IMR-90 (cell line): ENCODE measurements at regions not wholly inside any gene's neighbourhood (a gene's known extent, or its start where the extent isn't known, plus 50 kb on each side); places are given as distances from the start of the nearest gene placed in this dataset.

Source experiments
- ATAC-seq: fragments of 200-7000 bp; cut with Tn5 transposase; 2 replicates; pipeline ENCODE4 v1.9.1; 2020; ENCODE audit warnings: low read depth, mild to moderate bottlenecking, moderate library complexity
- BruUV-seq: library from RNA; stranded (reverse); fragments of 400-500 nt; replicated peaks from 2 replicates; lab custom pipeline; 2021; lab: Mats Ljungman, UMichigan
- CTCF ChIA-PET: fragments of 300-600 bp; formaldehyde crosslinking; extraction: SDS; loops from one replicate; lab custom pipeline; 2021; ENCODE audit warnings: antibody characterized with exemption; lab: Yijun Ruan, JAX
- POLR2A ChIA-PET: fragments of 300-600 bp; sonication (Branson Sonifier 250); formaldehyde crosslinking; loops from one replicate; lab custom pipeline; 2022; ENCODE audit warnings: antibody characterized with exemption; ENCODE audit not compliant: unreplicated experiment; lab: Charles Lee
- DNase-seq: peaks from one replicate; pipeline ENCODE4 v3.0.0; 2013
- H2AFZ ChIP-seq: replicated peaks from 2 replicates; pipeline ENCODE3; 2013; ENCODE audit warnings: low read length, mild to moderate bottlenecking; ENCODE audit not compliant: poor library complexity
- H2AK5ac ChIP-seq: 2 replicates; pipeline ENCODE4 v1.6.1; 2013; ENCODE audit warnings: low read depth, low read length, inconsistent platforms
- H2AK9ac ChIP-seq: replicated peaks from 2 replicates; pipeline ENCODE3; 2013; ENCODE audit warnings: mild to moderate bottlenecking, low read depth, low read length, moderate library complexity; ENCODE audit not compliant: poor library complexity
- H2BK120ac ChIP-seq: 2 replicates; pipeline ENCODE4 v1.6.1; 2013; ENCODE audit warnings: low read depth, low read length, inconsistent platforms
- H2BK15ac ChIP-seq: 3 replicates; pipeline ENCODE4 v1.6.1; 2013; ENCODE audit warnings: low read depth, low read length, inconsistent platforms
- H2BK20ac ChIP-seq: 2 replicates; pipeline ENCODE4 v1.6.1; 2013; ENCODE audit warnings: low read depth, mild to moderate bottlenecking, inconsistent platforms, low read length, moderate library complexity
- H2BK5ac ChIP-seq: 2 replicates; pipeline ENCODE4 v1.6.1; 2013; ENCODE audit warnings: mild to moderate bottlenecking, low read depth, low read length, inconsistent platforms; ENCODE audit not compliant: poor library complexity, severe bottlenecking
- H3K14ac ChIP-seq: replicated peaks from 2 replicates; pipeline ENCODE4 v1.6.1; 2013; ENCODE audit warnings: low read depth, low read length, inconsistent platforms
- H3K18ac ChIP-seq: 2 replicates; pipeline ENCODE4 v1.6.1; 2013; ENCODE audit warnings: low read depth, low read length, control low read depth
- H3K23ac ChIP-seq: 2 replicates; pipeline ENCODE4 v1.6.1; 2013; ENCODE audit warnings: low read depth, low read length, inconsistent platforms
- H3K27ac ChIP-seq: 2 replicates; pipeline ENCODE4 v1.5.1; 2013; ENCODE audit warnings: mild to moderate bottlenecking, control low read depth, low read length; ENCODE audit not compliant: insufficient read depth
- H3K27me3 ChIP-seq: 2 replicates; pipeline ENCODE4 v1.6.1; 2013; ENCODE audit warnings: low read length; ENCODE audit not compliant: control insufficient read depth, insufficient read depth
- H3K36me3 ChIP-seq: 2 replicates; pipeline ENCODE4 v1.6.1; 2013; ENCODE audit warnings: low read length, mixed read lengths; ENCODE audit not compliant: control insufficient read depth, insufficient read depth
- H3K4ac ChIP-seq: 2 replicates; pipeline ENCODE4 v1.6.1; 2013; ENCODE audit warnings: low read depth, low read length, inconsistent platforms
- H3K4me1 ChIP-seq: 2 replicates; pipeline ENCODE4 v1.6.1; 2013; ENCODE audit warnings: low read length, mixed read lengths; ENCODE audit not compliant: control insufficient read depth, insufficient read depth
- H3K4me2 ChIP-seq: 2 replicates; pipeline ENCODE4 v1.6.1; 2013; ENCODE audit warnings: low read depth, mild to moderate bottlenecking, control low read depth, low read length, moderate library complexity
- H3K4me3 ChIP-seq: 2 replicates; pipeline ENCODE4 v1.5.1; 2013; ENCODE audit warnings: low read depth, mild to moderate bottlenecking, control low read depth, low read length, moderate library complexity; ENCODE audit not compliant: insufficient read depth
- H3K56ac ChIP-seq: 2 replicates; pipeline ENCODE4 v1.6.1; 2013; ENCODE audit warnings: low read length, inconsistent platforms; ENCODE audit not compliant: insufficient read depth; ENCODE audit errors: extremely low read depth
- H3K79me1 ChIP-seq, 2 experiments: 2 replicates each; pipeline ENCODE4 v1.6.1; 2013; ENCODE audit warnings: low read length in 2 of 2, inconsistent platforms in 1 of 2, low read depth in 1 of 2
- H3K9ac ChIP-seq: 2 replicates; pipeline ENCODE4 v1.6.1; 2013; ENCODE audit warnings: low read depth, low read length, control low read depth
- H3K9me1 ChIP-seq: 2 replicates; pipeline ENCODE4 v1.6.1; 2013; ENCODE audit warnings: low read length, inconsistent platforms; ENCODE audit not compliant: insufficient read depth
- H3K9me3 ChIP-seq: 2 replicates; pipeline ENCODE4 v1.6.1; 2013; ENCODE audit warnings: low read length; ENCODE audit not compliant: control insufficient read depth, insufficient read depth
- H4K20me1 ChIP-seq: 2 replicates; pipeline ENCODE4 v1.6.1; 2013; ENCODE audit warnings: low read length, inconsistent platforms; ENCODE audit not compliant: insufficient read depth
- H4K5ac ChIP-seq: 2 replicates; pipeline ENCODE4 v1.6.1; 2013; ENCODE audit warnings: mild to moderate bottlenecking, low read depth, low read length, control low read depth
- H4K8ac ChIP-seq, 2 experiments: 2 replicates each; pipeline ENCODE4 v1.6.1; 2013; ENCODE audit warnings: low read depth in 2 of 2, low read length in 2 of 2, control low read depth in 1 of 2, inconsistent platforms in 1 of 2
- H4K91ac ChIP-seq: 2 replicates; pipeline ENCODE4 v1.6.1; 2013; ENCODE audit warnings: low read depth, low read length, inconsistent platforms; ENCODE audit not compliant: insufficient read depth
- BHLHE40 ChIP-seq: fragments of 150-350 bp; IDR thresholded peaks from 2 replicates; pipeline ENCODE4 v1.6.1; 2016; ENCODE audit warnings: mild to moderate bottlenecking, low read depth, low read length
- CHD1 ChIP-seq: IDR thresholded peaks from 2 replicates; pipeline ENCODE4 v1.6.1; 2012; ENCODE audit warnings: low read depth, low read length, improper control_type of control experiment
- CTCF ChIP-seq: conservative IDR thresholded peaks from 2 replicates; pipeline ENCODE4 v1.5.1; 2012; ENCODE audit warnings: mild to moderate bottlenecking, low read depth, low read length, improper control_type of control experiment
- ELK1 ChIP-seq: fragments of 150-350 bp; IDR thresholded peaks from 2 replicates; pipeline ENCODE4 v1.6.1; 2016; ENCODE audit warnings: low read depth, mild to moderate bottlenecking, low read length, moderate library complexity, borderline replicate concordance
- FOS ChIP-seq: fragments of 150-350 bp; IDR thresholded peaks from 2 replicates; pipeline ENCODE4 v1.6.1; 2016; ENCODE audit warnings: low read depth, low read length
- MAFK ChIP-seq: IDR thresholded peaks from 2 replicates; pipeline ENCODE4 v1.6.1; 2012; ENCODE audit warnings: low read depth, low read length, improper control_type of control experiment
- POLR2A ChIP-seq: IDR thresholded peaks from 2 replicates; pipeline ENCODE4 v1.6.1; 2012; ENCODE audit warnings: mild to moderate bottlenecking, low read depth, low read length
- RAD21 ChIP-seq: IDR thresholded peaks from 2 replicates; pipeline ENCODE4 v1.6.1; 2012; ENCODE audit warnings: low read length, improper control_type of control experiment
- RCOR1 ChIP-seq: IDR thresholded peaks from 2 replicates; pipeline ENCODE4 v1.6.1; 2012; ENCODE audit warnings: mild to moderate bottlenecking, low read length, improper control_type of control experiment; ENCODE audit not compliant: insufficient replicate concordance
- SMC3 ChIP-seq: fragments of 150-350 bp; IDR thresholded peaks from 2 replicates; pipeline ENCODE4 v1.6.1; 2016; ENCODE audit warnings: low read depth, mild to moderate bottlenecking, antibody characterized with exemption, low read length, moderate library complexity
- USF2 ChIP-seq: fragments of 150-350 bp; IDR thresholded peaks from 2 replicates; pipeline ENCODE4 v1.6.1; 2017; ENCODE audit warnings: mild to moderate bottlenecking, antibody characterized with exemption, low read length, low read depth
- WGBS, 2 experiments: methylation state at CpG; one replicate each; pipeline versions ENCODE4 v1.1.5 to v1.1.7; 2013; ENCODE audit warnings: missing lambda C conversion rate in 2 of 2; ENCODE audit not compliant: insufficient read length in 1 of 2; ENCODE audit errors: extremely low coverage in 2 of 2; 5-methylcytosine and 5-hydroxymethylcytosine counted together
- dilution Hi-C: fragments of 300-500 bp; cut with HindIII; formaldehyde crosslinking; loops from one replicate; pipeline ENCODE4 v1.14.3; 2018; ENCODE audit warnings: low sequenced_read_pairs; ENCODE audit not compliant: unreplicated experiment
- in situ Hi-C: fragments of 300-500 bp; cut with MboI; formaldehyde crosslinking; loops from 3 replicates; pipeline ENCODE4 v1.14.3; 2019; ENCODE audit warnings: low sequenced_read_pairs, inconsistent platforms, mixed read lengths
- intact Hi-C: fragments of 100-400 bp; cut with micrococcal nuclease; formaldehyde crosslinking; loops from 2 replicates; pipeline ENCODE4 v1.10.0; 2022

GRCh38 chr3:28791713-28792255 is 443.2 kb upstream of the AZI2 start:
- Histone ChIP-seq H3K27me3 (no peaks in the 10 kb centered on the region), H4K5ac (no peak overlapping the region), H2BK20ac (no peak overlapping the region), H3K9me3 (no peaks in the 10 kb centered on the region), H3K4me3 (no peak overlapping the region), H3K4me1 (no peaks in the 10 kb centered on the region), H3K14ac (no peak overlapping the region), H4K8ac (no peak overlapping the region), H2BK120ac (no peak overlapping the region), H3K36me3 (no peaks in the 10 kb centered on the region), H3K9ac (no peak overlapping the region), H3K4me2 (no peak overlapping the region), H3K56ac (no peak overlapping the region), H3K18ac (no peak overlapping the region), H2AK5ac (no peak overlapping the region), H3K27ac (no peak overlapping the region), H3K23ac (no peak overlapping the region), H2AK9ac (no peak overlapping the region), H4K91ac (no peak overlapping the region), H3K79me1 (no peaks in the 10 kb centered on the region), H3K9me1 (no peaks in the 10 kb centered on the region), H3K4ac (no peak overlapping the region), H2AFZ (no peak overlapping the region), H2BK15ac (no peak overlapping the region), H2BK5ac (no peak overlapping the region), H4K20me1 (no peaks in the 10 kb centered on the region)
- dilution Hi-C loops (no loop called here), intact Hi-C loops (no loop called here), in situ Hi-C loops (no loop called here)
- ChIA-PET POLR2A (no interaction called here), CTCF (no interaction called here)
- no TSS peak for BruUV-seq
- TF ChIP-seq RCOR1 (no peak), POLR2A (no peak), CHD1 (no peak), CTCF (no peak), USF2 (no peak), MAFK (no peak), ELK1 (no peak), FOS (no peak), RAD21 (no peak), BHLHE40 (no peak), SMC3 (no peak)
- WGBS, 2 experiments = no CpG with 5 or more reads among the region's 6 CpGs
- DNase-seq (no peak), ATAC-seq (no peak)
